ENCODE measurements at regions not wholly inside any gene's neighbourhood (a gene's known extent, or its start where the extent isn't known, plus 50 kb on each side); places are given as distances from the start of the nearest gene placed in this dataset.

GRCh38 chr21:27589781-27590180 lies 622.9 kb upstream of the ADAMTS5 start:
- Mint-ChIP-seq H3K4me3 (no peak overlapping the region), H3K27ac (no peak overlapping the region), H3K9me3 (no peaks in the 10 kb centered on the region), H3K36me3 (ENCODE audit: low read depth) (no peaks in the 10 kb centered on the region), H3K27me3 (ENCODE audit: insufficient read depth, low read depth, poor library complexity) (no peaks in the 10 kb centered on the region), H3K4me1 (peaks cover 2% of the 10 kb centered on the region; the same call in 1 of the 3 replicates)
- Histone ChIP-seq H3K79me2 (replicated peaks; ENCODE audit: insufficient read depth) (no peaks in the 10 kb centered on the region), H3F3A (replicated peaks; ENCODE audit: low read depth) (no peaks in the 10 kb centered on the region), H4K20me1 (replicated peaks; ENCODE audit: insufficient read depth) (no peaks in the 10 kb centered on the region), H2AFZ (no peak overlapping the region), H3K4me1 (ENCODE audit: insufficient read depth) (peaks cover 3% of the 10 kb centered on the region; the same call in 1 of the 2 replicates), H3K4me2 (no peak overlapping the region), H3K27ac (ENCODE audit: low read depth) (no peak overlapping the region), H3K27me3 (ENCODE audit: insufficient read depth) (no peaks in the 10 kb centered on the region), H3K9me2 (ENCODE audit: insufficient read depth) (no peaks in the 10 kb centered on the region; the same call in 1 of the 2 replicates), H3K4me3 (no peak overlapping the region), H3K36me3 (ENCODE audit: insufficient read depth) (no peaks in the 10 kb centered on the region)
- ATAC-seq (no peak), DNase-seq (ENCODE audit: low spot score) (no peak)
- TF ChIP-seq EZH2phosphoT487 (IDR thresholded peaks at IDR 0.05; ENCODE audit: unreplicated experiment) (no peak), CTCF (conservative IDR thresholded peaks at IDR 0.05; ENCODE audit: low read depth in 2 of 2) (no peak), ZNF331 (CRISPR knock-in tag; IDR thresholded peaks at IDR 0.05; ENCODE audit: low read depth) (no peak)

GRCh38 chr21:27586986-27587385 lies 620.1 kb upstream of the ADAMTS5 start:
- no peaks in the 10 kb centered on the region for H4K20me1 ChIP-seq (replicated peaks; ENCODE audit: insufficient read depth)
- peaks cover 2% of the 10 kb centered on the region; the same call in 1 of the 3 replicates for H3K4me1 Mint-ChIP-seq
- H3K4me1 ChIP-seq (ENCODE audit: insufficient read depth): peaks cover 3% of the 10 kb centered on the region; the same call in 1 of the 2 replicates
- no peak overlapping the region for H2AFZ ChIP-seq
- no peaks in the 10 kb centered on the region for H3F3A ChIP-seq (replicated peaks; ENCODE audit: low read depth)
- no peaks in the 10 kb centered on the region for H3K36me3 Mint-ChIP-seq (ENCODE audit: low read depth)
- peaks cover 7% of the 10 kb centered on the region; the same call in 1 of the 2 replicates for H3K9me2 ChIP-seq (ENCODE audit: insufficient read depth)
- no peak overlapping the region for H3K27ac Mint-ChIP-seq
- H3K27me3 ChIP-seq (ENCODE audit: insufficient read depth): no peaks in the 10 kb centered on the region
- H3K79me2 ChIP-seq (replicated peaks; ENCODE audit: insufficient read depth): no peaks in the 10 kb centered on the region
- H3K4me3 Mint-ChIP-seq: no peak overlapping the region
- ATAC-seq (no peak), DNase-seq (ENCODE audit: low spot score) (no peak)
- H3K9me3 Mint-ChIP-seq: no peaks in the 10 kb centered on the region
- H3K27ac ChIP-seq (ENCODE audit: low read depth): no peak overlapping the region
- H3K4me2 ChIP-seq: no peak overlapping the region
- H3K36me3 ChIP-seq (ENCODE audit: insufficient read depth): no peaks in the 10 kb centered on the region
- TF ChIP-seq ETS1 (IDR thresholded peaks at IDR 0.05) (no peak), REST (IDR thresholded peaks at IDR 0.05; ENCODE audit: unreplicated experiment) (no peak), ZNF462 (CRISPR knock-in tag; IDR thresholded peaks at IDR 0.05) (no peak)
- H3K4me3 ChIP-seq: no peak overlapping the region
- no peaks in the 10 kb centered on the region for H3K27me3 Mint-ChIP-seq (ENCODE audit: insufficient read depth, low read depth, poor library complexity)

Measured in GM23338 (cell line).